ENCODE measurements at regions not wholly inside any gene's neighbourhood (a gene's known extent, or its start where the extent isn't known, plus 50 kb on each side); places are given as distances from the start of the nearest gene placed in this dataset.

- CTCF ChIA-PET: interaction anchor here (0.7 kb wide), 1 partner anchor 169 kb away, joined by 7 read pairs; no protein-coding TSS in a partner anchor
- no peak for TF ChIP-seq EZH2 (IDR thresholded peaks at IDR 0.05; ENCODE audit: low read depth)
- TF ChIP-seq, protein P1, sequence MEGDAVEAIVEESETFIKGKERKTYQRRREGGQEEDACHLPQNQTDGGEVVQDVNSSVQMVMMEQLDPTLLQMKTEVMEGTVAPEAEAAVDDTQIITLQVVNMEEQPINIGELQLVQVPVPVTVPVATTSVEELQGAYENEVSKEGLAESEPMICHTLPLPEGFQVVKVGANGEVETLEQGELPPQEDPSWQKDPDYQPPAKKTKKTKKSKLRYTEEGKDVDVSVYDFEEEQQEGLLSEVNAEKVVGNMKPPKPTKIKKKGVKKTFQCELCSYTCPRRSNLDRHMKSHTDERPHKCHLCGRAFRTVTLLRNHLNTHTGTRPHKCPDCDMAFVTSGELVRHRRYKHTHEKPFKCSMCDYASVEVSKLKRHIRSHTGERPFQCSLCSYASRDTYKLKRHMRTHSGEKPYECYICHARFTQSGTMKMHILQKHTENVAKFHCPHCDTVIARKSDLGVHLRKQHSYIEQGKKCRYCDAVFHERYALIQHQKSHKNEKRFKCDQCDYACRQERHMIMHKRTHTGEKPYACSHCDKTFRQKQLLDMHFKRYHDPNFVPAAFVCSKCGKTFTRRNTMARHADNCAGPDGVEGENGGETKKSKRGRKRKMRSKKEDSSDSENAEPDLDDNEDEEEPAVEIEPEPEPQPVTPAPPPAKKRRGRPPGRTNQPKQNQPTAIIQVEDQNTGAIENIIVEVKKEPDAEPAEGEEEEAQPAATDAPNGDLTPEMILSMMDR (conservative IDR thresholded peaks at IDR 0.05): no peak
These were observed 168.2 kb downstream of the SH2D4B start for GRCh38 chr10:80705899-80706298.

GRCh38 chr10:80708185-80708584 is 170.5 kb downstream of the SH2D4B start:
- BruUV-seq (replicated peaks): no TSS peak
- CTCF ChIA-PET: no interaction called here
- H3K27ac ChIP-seq: no peak overlapping the region

More at GRCh38 chr10:80705899-80706298, 168.2 kb downstream of the SH2D4B start:
- H3K9me2 ChIP-seq (ENCODE audit: insufficient read depth): no peaks in the 10 kb centered on the region
- H3K4me1 ChIP-seq (replicated peaks; ENCODE audit: insufficient read depth): no peaks in the 10 kb centered on the region
- H4K20me1 ChIP-seq (ENCODE audit: insufficient read depth): no peaks in the 10 kb centered on the region; the same call in 1 of the 2 replicates
- no peak overlapping the region for H3K27ac ChIP-seq
- H3K4me3 ChIP-seq: no peak overlapping the region
- no peak for DNase-seq
- H3K79me2 ChIP-seq (ENCODE audit: low read depth): no peaks in the 10 kb centered on the region
- H3K9me3 ChIP-seq (ENCODE audit: insufficient read depth, low read depth): no peaks in the 10 kb centered on the region
- peaks cover 70% of the 10 kb centered on the region for H3K27me3 ChIP-seq (ENCODE audit: insufficient read depth, low read depth)
- H3K4me2 ChIP-seq: no peak overlapping the region
- no TSS peak for BruUV-seq (replicated peaks)
- no peaks in the 10 kb centered on the region for H3K36me3 ChIP-seq (ENCODE audit: low read depth)
- intact Hi-C loops (cut with micrococcal nuclease; ENCODE audit: unreplicated experiment): no loop called here
- H3F3A ChIP-seq (ENCODE audit: insufficient read depth, low read depth): no peaks in the 10 kb centered on the region
- POLR2A ChIA-PET (ENCODE audit: unreplicated experiment): no interaction called here
- no peak overlapping the region for H2AFZ ChIP-seq

GRCh38 chr10:80708808-80709207 is 171.1 kb downstream of the SH2D4B start:
- DNase-seq: no peak
- Histone ChIP-seq H3K9me3 (ENCODE audit: insufficient read depth, low read depth) (no peaks in the 10 kb centered on the region), H2AFZ (no peak overlapping the region), H3K9me2 (ENCODE audit: insufficient read depth) (no peaks in the 10 kb centered on the region; the same call in 1 of the 2 replicates), H3K27ac (no peak overlapping the region), H3K4me3 (no peak overlapping the region), H3K4me1 (replicated peaks; ENCODE audit: insufficient read depth) (no peaks in the 10 kb centered on the region), H3K4me2 (no peak overlapping the region), H3K79me2 (ENCODE audit: low read depth) (no peaks in the 10 kb centered on the region), H3K36me3 (ENCODE audit: low read depth) (no peaks in the 10 kb centered on the region), H3F3A (ENCODE audit: insufficient read depth, low read depth) (no peaks in the 10 kb centered on the region), H4K20me1 (ENCODE audit: insufficient read depth) (no peaks in the 10 kb centered on the region; the same call in 1 of the 2 replicates), H3K27me3 (ENCODE audit: insufficient read depth, low read depth) (peaks cover 66% of the 10 kb centered on the region)
- POLR2A ChIA-PET (ENCODE audit: unreplicated experiment): no interaction called here
- TF ChIP-seq EZH2 (IDR thresholded peaks at IDR 0.05; ENCODE audit: low read depth): no peak
- TF ChIP-seq, protein P1 (conservative IDR thresholded peaks at IDR 0.05): no peak
- BruUV-seq (replicated peaks): no TSS peak
- intact Hi-C loops (cut with micrococcal nuclease; ENCODE audit: unreplicated experiment): no loop called here
- CTCF ChIA-PET: no interaction called here

More at GRCh38 chr10:80708185-80708584, 170.5 kb downstream of the SH2D4B start:
- POLR2A ChIA-PET (ENCODE audit: unreplicated experiment): no interaction called here
- Histone ChIP-seq H3K4me2 (no peak overlapping the region), H3K4me3 (no peak overlapping the region), H3K4me1 (replicated peaks; ENCODE audit: insufficient read depth) (no peaks in the 10 kb centered on the region), H3K9me2 (ENCODE audit: insufficient read depth) (no peaks in the 10 kb centered on the region; the same call in 1 of the 2 replicates), H3K36me3 (ENCODE audit: low read depth) (no peaks in the 10 kb centered on the region), H3F3A (ENCODE audit: insufficient read depth, low read depth) (no peaks in the 10 kb centered on the region), H2AFZ (no peak overlapping the region), H3K27me3 (ENCODE audit: insufficient read depth, low read depth) (peaks cover 65% of the 10 kb centered on the region), H4K20me1 (ENCODE audit: insufficient read depth) (no peaks in the 10 kb centered on the region; the same call in 1 of the 2 replicates), H3K79me2 (ENCODE audit: low read depth) (no peaks in the 10 kb centered on the region), H3K9me3 (ENCODE audit: insufficient read depth, low read depth) (no peaks in the 10 kb centered on the region)
- intact Hi-C loops (cut with micrococcal nuclease; ENCODE audit: unreplicated experiment): no loop called here
- no peak for DNase-seq
- TF ChIP-seq EZH2 (IDR thresholded peaks at IDR 0.05; ENCODE audit: low read depth): no peak
- TF ChIP-seq, protein P1 (conservative IDR thresholded peaks at IDR 0.05): no peak
